Activated naive CD8-positive, alpha-beta T cell treated with anti-CD3 and anti-CD28 coated beads, Interleukin-2, amount 10 ng/mL, durations not matched to agents 7 days and 5 days (primary cell): ENCODE measurements at regions not wholly inside any gene's neighbourhood (a gene's known extent, or its start where the extent isn't known, plus 50 kb on each side); places are given as distances from the start of the nearest gene placed in this dataset.

Experiments
- ATAC-seq: fragments of 150-1000 bp; cut with Tn5 transposase; one replicate; pipeline ENCODE4 v1.10.0; 2021; ENCODE audit warnings: low read depth, moderate library complexity
- POLR2A ChIA-PET: fragments of 350-600 bp; sonication (Branson Sonifier 250); formaldehyde crosslinking; loops from one replicate; lab custom pipeline; 2021; ENCODE audit warnings: antibody characterized with exemption; lab: Charles Lee
- DNase-seq: peaks from one replicate; pipeline ENCODE4 v3.0.0; 2021
- H3K27ac Mint-ChIP-seq: one replicate; pipeline ENCODE4 v1.8.0; 2022; ENCODE audit warnings: mild to moderate bottlenecking, mixed read lengths
- H3K27me3 Mint-ChIP-seq: one replicate; pipeline ENCODE4 v1.8.0; 2022; ENCODE audit warnings: mild to moderate bottlenecking, moderate library complexity, mixed read lengths
- H3K36me3 Mint-ChIP-seq: one replicate; pipeline ENCODE4 v1.8.0; 2021; ENCODE audit warnings: mild to moderate bottlenecking, mixed read lengths
- H3K4me1 Mint-ChIP-seq: one replicate; pipeline ENCODE4 v1.8.0; 2021; ENCODE audit warnings: mixed read lengths
- H3K4me3 Mint-ChIP-seq: one replicate; pipeline ENCODE4 v1.8.0; 2022; ENCODE audit warnings: mild to moderate bottlenecking, moderate library complexity, mixed read lengths
- H3K9me3 Mint-ChIP-seq: one replicate; pipeline ENCODE4 v1.8.0; 2021; ENCODE audit warnings: mixed read lengths

GRCh38 chr1:29749024-29749945, 513.0 kb downstream of the PTPRU start:
- DNase-seq (no peak), ATAC-seq (no peak)
- H3K27me3 Mint-ChIP-seq: peaks cover 5% of the 10 kb centered on the region
- POLR2A ChIA-PET: no interaction called here
- no peak overlapping the region for H3K27ac Mint-ChIP-seq
- no peak overlapping the region for H3K4me3 Mint-ChIP-seq
- no peaks in the 10 kb centered on the region for H3K36me3 Mint-ChIP-seq
- no peaks in the 10 kb centered on the region for H3K9me3 Mint-ChIP-seq
- H3K4me1 Mint-ChIP-seq: no peaks in the 10 kb centered on the region

GRCh38 chr1:29747196-29747595, 510.9 kb downstream of the PTPRU start:
- POLR2A ChIA-PET: no interaction called here
- no peaks in the 10 kb centered on the region for H3K36me3 Mint-ChIP-seq
- peaks cover 5% of the 10 kb centered on the region for H3K27me3 Mint-ChIP-seq
- no peak overlapping the region for H3K27ac Mint-ChIP-seq
- H3K9me3 Mint-ChIP-seq: no peaks in the 10 kb centered on the region
- DNase-seq: no peak
- no peaks in the 10 kb centered on the region for H3K4me1 Mint-ChIP-seq
- no peak for ATAC-seq
- H3K4me3 Mint-ChIP-seq: no peak overlapping the region

- no peak overlapping the region for H3K4me3 Mint-ChIP-seq
- DNase-seq: no peak
- peaks cover 2% of the 10 kb centered on the region for H3K27me3 Mint-ChIP-seq
Measured at GRCh38 chr1:29746076-29746665, 509.8 kb downstream of the PTPRU start.

GRCh38 chr1:29744684-29745490, 508.6 kb downstream of the PTPRU start:
- Mint-ChIP-seq H3K4me3 (no peak overlapping the region), H3K9me3 (no peaks in the 10 kb centered on the region), H3K36me3 (no peaks in the 10 kb centered on the region), H3K27me3 (peaks cover 2% of the 10 kb centered on the region), H3K4me1 (no peaks in the 10 kb centered on the region), H3K27ac (no peak overlapping the region)
- POLR2A ChIA-PET: no interaction called here
- ATAC-seq (no peak), DNase-seq (no peak)

More at GRCh38 chr1:29746076-29746665, 509.8 kb downstream of the PTPRU start:
- Mint-ChIP-seq H3K4me1 (no peaks in the 10 kb centered on the region), H3K27ac (no peak overlapping the region), H3K36me3 (no peaks in the 10 kb centered on the region), H3K9me3 (no peaks in the 10 kb centered on the region)
- ATAC-seq: no peak
- POLR2A ChIA-PET: no interaction called here

GRCh38 chr1:29743931-29744330, 507.6 kb downstream of the PTPRU start:
- ATAC-seq (no peak), DNase-seq (no peak)
- POLR2A ChIA-PET: no interaction called here
- Mint-ChIP-seq H3K9me3 (no peaks in the 10 kb centered on the region), H3K4me3 (no peak overlapping the region), H3K4me1 (no peaks in the 10 kb centered on the region), H3K27ac (no peak overlapping the region), H3K36me3 (no peaks in the 10 kb centered on the region), H3K27me3 (peaks cover under 1% of the 10 kb centered on the region)

- H3K27ac Mint-ChIP-seq: no peak overlapping the region
- peaks cover 2% of the 10 kb centered on the region for H3K27me3 Mint-ChIP-seq
- no peaks in the 10 kb centered on the region for H3K9me3 Mint-ChIP-seq
- no peak for ATAC-seq
- H3K36me3 Mint-ChIP-seq: no peaks in the 10 kb centered on the region
- no peaks in the 10 kb centered on the region for H3K4me1 Mint-ChIP-seq
- H3K4me3 Mint-ChIP-seq: no peak overlapping the region
- no peak for DNase-seq
- POLR2A ChIA-PET: no interaction called here
Measured at GRCh38 chr1:29743264-29743663, 506.9 kb downstream of the PTPRU start.

GRCh38 chr1:29739176-29739575, 502.9 kb downstream of the PTPRU start:
- H3K27me3 Mint-ChIP-seq: peaks cover 2% of the 10 kb centered on the region
- H3K36me3 Mint-ChIP-seq: no peaks in the 10 kb centered on the region
- DNase-seq: no peak
- no peaks in the 10 kb centered on the region for H3K4me1 Mint-ChIP-seq
- no peak for ATAC-seq
- no peak overlapping the region for H3K27ac Mint-ChIP-seq
- POLR2A ChIA-PET: no interaction called here
- H3K9me3 Mint-ChIP-seq: no peaks in the 10 kb centered on the region
- H3K4me3 Mint-ChIP-seq: no peak overlapping the region

GRCh38 chr1:29736582-29737188, 500.4 kb downstream of the PTPRU start:
- no peak overlapping the region for H3K4me3 Mint-ChIP-seq
- DNase-seq (no peak), ATAC-seq (no peak)
- no peaks in the 10 kb centered on the region for H3K9me3 Mint-ChIP-seq
- no peak overlapping the region for H3K27ac Mint-ChIP-seq
- H3K36me3 Mint-ChIP-seq: no peaks in the 10 kb centered on the region
- POLR2A ChIA-PET: interaction anchor here (0.6 kb wide), 1 partner anchor 68 kb away, joined by 3 read pairs; no protein-coding TSS in a partner anchor
- peaks cover 4% of the 10 kb centered on the region for H3K4me1 Mint-ChIP-seq
- peaks cover 2% of the 10 kb centered on the region for H3K27me3 Mint-ChIP-seq

GRCh38 chr1:29732453-29732852, 496.1 kb downstream of the PTPRU start:
- H3K36me3 Mint-ChIP-seq: no peaks in the 10 kb centered on the region
- no peak overlapping the region for H3K4me3 Mint-ChIP-seq
- H3K27me3 Mint-ChIP-seq: no peaks in the 10 kb centered on the region
- ATAC-seq (no peak), DNase-seq (no peak)
- POLR2A ChIA-PET: no interaction called here
- no peaks in the 10 kb centered on the region for H3K9me3 Mint-ChIP-seq
- H3K27ac Mint-ChIP-seq: no peak overlapping the region
- peaks cover 4% of the 10 kb centered on the region for H3K4me1 Mint-ChIP-seq

GRCh38 chr1:29730623-29731022, 494.3 kb downstream of the PTPRU start:
- Mint-ChIP-seq H3K36me3 (no peaks in the 10 kb centered on the region), H3K4me3 (no peak overlapping the region), H3K4me1 (peaks cover 4% of the 10 kb centered on the region), H3K27me3 (no peaks in the 10 kb centered on the region), H3K9me3 (no peaks in the 10 kb centered on the region), H3K27ac (no peak overlapping the region)
- POLR2A ChIA-PET: no interaction called here
- DNase-seq: no peak
- no peak for ATAC-seq

- Mint-ChIP-seq H3K36me3 (no peaks in the 10 kb centered on the region), H3K27me3 (peaks cover 3% of the 10 kb centered on the region), H3K4me3 (no peak overlapping the region), H3K4me1 (peaks cover 4% of the 10 kb centered on the region), H3K27ac (no peak overlapping the region), H3K9me3 (peaks cover 1% of the 10 kb centered on the region)
- POLR2A ChIA-PET: no interaction called here
- ATAC-seq: no peak
- no peak for DNase-seq
Measured at GRCh38 chr1:29729281-29729680, 493.0 kb downstream of the PTPRU start.

GRCh38 chr1:29728703-29729102, 492.4 kb downstream of the PTPRU start:
- H3K9me3 Mint-ChIP-seq: peaks cover 5% of the 10 kb centered on the region
- H3K4me1 Mint-ChIP-seq: peaks cover 4% of the 10 kb centered on the region
- ATAC-seq (no peak), DNase-seq (no peak)
- POLR2A ChIA-PET: no interaction called here
- H3K27me3 Mint-ChIP-seq: peaks cover 3% of the 10 kb centered on the region
- H3K36me3 Mint-ChIP-seq: peaks cover 1% of the 10 kb centered on the region
- H3K4me3 Mint-ChIP-seq: no peak overlapping the region
- H3K27ac Mint-ChIP-seq: no peak overlapping the region

- Mint-ChIP-seq H3K4me1 (no peaks in the 10 kb centered on the region), H3K27ac (no peak overlapping the region), H3K27me3 (peaks cover 3% of the 10 kb centered on the region), H3K4me3 (no peak overlapping the region), H3K36me3 (peaks cover 4% of the 10 kb centered on the region), H3K9me3 (peaks cover 12% of the 10 kb centered on the region)
- ATAC-seq: no peak
- POLR2A ChIA-PET: no interaction called here
- DNase-seq: no peak
Measured at GRCh38 chr1:29725262-29725661, 488.9 kb downstream of the PTPRU start.
